HG03342 (cell line): ENCODE measurements at regions not wholly inside any gene's neighbourhood (a gene's known extent, or its start where the extent isn't known, plus 50 kb on each side); places are given as distances from the start of the nearest gene placed in this dataset.
"Not testable (repeated sequence)": the region's sequence is repeated elsewhere in the genome, so short reads cannot be mapped to it uniquely, and the experiment has no call there.

Experiments
- ATAC-seq: cut with Tn5 transposase; IDR thresholded peaks from one replicate; pipeline ENCODE4 v1.9.1; 2021; ENCODE audit warnings: mild to moderate bottlenecking, moderate library complexity; ENCODE audit not compliant: unreplicated experiment

- ATAC-seq, result no peak
Measured at GRCh38 chr4:187046471-187046870, 322.8 kb upstream of the FAT1 start.

- no peak for ATAC-seq
Measured at GRCh38 chr4:187059021-187059420, 335.4 kb upstream of the FAT1 start.

GRCh38 chr4:187059895-187060294, 336.2 kb upstream of the FAT1 start:
- no peak for ATAC-seq

- ATAC-seq, result no peak
Measured at GRCh38 chr4:187060551-187060950, 336.9 kb upstream of the FAT1 start.

GRCh38 chr4:187063251-187063650, 339.6 kb upstream of the FAT1 start:
- ATAC-seq, result no peak

GRCh38 chr4:187064033-187064432, 340.4 kb upstream of the FAT1 start:
- ATAC-seq, result no peak

GRCh38 chr4:187065396-187065795, 341.7 kb upstream of the FAT1 start:
- ATAC-seq, result no peak

- no peak for ATAC-seq
Measured at GRCh38 chr4:187065806-187066205, 342.1 kb upstream of the FAT1 start.

- no peak for ATAC-seq
Measured at GRCh38 chr4:187069398-187069797, 345.7 kb upstream of the FAT1 start.

GRCh38 chr4:187070158-187070557, 346.5 kb upstream of the FAT1 start:
- no peak for ATAC-seq

- no peak for ATAC-seq
Measured at GRCh38 chr4:187070740-187071139, 347.1 kb upstream of the FAT1 start.

GRCh38 chr4:187071946-187072600, 348.4 kb upstream of the FAT1 start:
- ATAC-seq, result no peak

- ATAC-seq, result no peak
Measured at GRCh38 chr4:187073820-187074219, 350.2 kb upstream of the FAT1 start.

GRCh38 chr4:187075514-187075913, 351.9 kb upstream of the FAT1 start:
- ATAC-seq, result no peak

- ATAC-seq, result no peak
Measured at GRCh38 chr4:187077744-187078401, 354.2 kb upstream of the FAT1 start.

GRCh38 chr4:187084701-187085100, 361.0 kb upstream of the FAT1 start:
- no peak for ATAC-seq

GRCh38 chr4:187085339-187085738, 361.7 kb upstream of the FAT1 start:
- ATAC-seq, result no peak

GRCh38 chr4:187086151-187086550, 362.5 kb upstream of the FAT1 start:
- ATAC-seq, result no peak

- ATAC-seq, result no peak
Measured at GRCh38 chr4:187088070-187088799, 364.6 kb upstream of the FAT1 start.

- ATAC-seq, result no peak
Measured at GRCh38 chr4:187090401-187090800, 366.7 kb upstream of the FAT1 start.

GRCh38 chr4:187090832-187091231, 367.2 kb upstream of the FAT1 start:
- not testable (repeated sequence) for ATAC-seq

- ATAC-seq, result no peak
Measured at GRCh38 chr4:187094144-187094543, 370.5 kb upstream of the FAT1 start.
